Islet precursor cell (in vitro differentiated cells): ENCODE measurements at regions not wholly inside any gene's neighbourhood (a gene's known extent, or its start where the extent isn't known, plus 50 kb on each side); places are given as distances from the start of the nearest gene placed in this dataset.

Experiments
- DNase-seq: peaks from one replicate; pipeline ENCODE4 v3.0.0-alpha.2; 2018

DNA sequence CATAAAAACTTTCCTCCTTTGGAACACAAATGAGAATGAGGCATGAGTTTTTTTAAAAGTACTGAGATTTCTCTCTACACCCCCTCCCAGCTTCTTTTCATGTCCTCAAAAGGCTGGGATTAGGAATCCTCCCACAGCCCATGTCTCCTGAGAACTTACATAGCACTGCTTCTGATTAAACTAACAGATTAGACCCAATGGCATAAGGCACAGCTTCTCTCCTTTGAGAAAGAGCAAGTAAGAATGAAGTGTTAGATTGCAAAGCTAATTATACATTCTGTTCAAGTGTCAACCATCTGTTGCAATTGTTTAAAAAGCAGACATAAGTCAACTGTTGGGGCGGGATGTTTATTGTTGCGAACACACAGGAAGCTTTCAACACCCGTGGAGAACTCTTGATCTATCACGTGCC is 715.1 kb downstream of the CDH11 start:
- DNase-seq, result no peak

DNA sequence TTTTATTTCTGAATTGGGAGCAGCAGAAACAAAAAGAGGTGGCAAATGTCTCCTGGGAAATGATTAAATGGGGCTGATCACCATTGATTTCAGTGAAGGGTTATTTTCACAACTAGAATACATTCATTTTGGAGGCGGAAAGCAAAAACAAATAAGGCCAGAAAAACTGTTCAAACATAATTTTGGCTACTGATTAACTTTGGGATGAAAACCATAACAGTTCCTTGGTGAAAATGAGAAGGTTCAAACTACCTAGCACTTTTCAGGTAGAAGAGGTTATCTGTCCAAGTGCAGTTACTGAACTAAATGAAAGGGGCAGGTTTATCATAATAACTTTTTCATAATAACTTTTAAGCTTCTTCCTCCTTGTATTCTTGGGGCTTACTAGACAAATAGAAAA is 718.5 kb downstream of the CDH11 start:
- no peak for DNase-seq

GRCh38 chr16:64398793-64399192 is 723.1 kb downstream of the CDH11 start:
- no peak for DNase-seq

- no peak for DNase-seq
These were observed 723.8 kb downstream of the CDH11 start for GRCh38 chr16:64397945-64398508.

GRCh38 chr16:64397042-64397441 is 724.8 kb downstream of the CDH11 start:
- no peak for DNase-seq

DNA sequence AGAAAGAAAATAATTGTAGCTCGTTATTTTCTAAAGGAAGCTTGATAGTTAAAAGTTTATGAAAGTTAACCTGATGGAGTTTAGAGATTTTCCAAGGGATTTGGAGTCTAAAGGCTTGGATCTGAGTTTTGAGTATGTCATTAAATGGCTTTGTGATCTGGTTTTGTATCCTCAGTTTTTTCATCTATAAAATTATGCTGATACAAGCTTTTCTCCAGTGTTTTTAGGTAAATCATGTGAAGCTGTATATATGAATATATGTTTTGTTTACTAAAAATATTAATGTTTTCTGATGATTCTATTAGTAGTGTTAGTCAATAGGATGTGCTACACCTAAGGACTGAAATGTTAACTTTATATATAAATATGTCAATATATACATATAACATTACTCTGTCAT is 727.8 kb downstream of the CDH11 start:
- no peak for DNase-seq

- no peak for DNase-seq
These were observed 729.4 kb downstream of the CDH11 start for GRCh38 chr16:64392456-64392855.

DNA sequence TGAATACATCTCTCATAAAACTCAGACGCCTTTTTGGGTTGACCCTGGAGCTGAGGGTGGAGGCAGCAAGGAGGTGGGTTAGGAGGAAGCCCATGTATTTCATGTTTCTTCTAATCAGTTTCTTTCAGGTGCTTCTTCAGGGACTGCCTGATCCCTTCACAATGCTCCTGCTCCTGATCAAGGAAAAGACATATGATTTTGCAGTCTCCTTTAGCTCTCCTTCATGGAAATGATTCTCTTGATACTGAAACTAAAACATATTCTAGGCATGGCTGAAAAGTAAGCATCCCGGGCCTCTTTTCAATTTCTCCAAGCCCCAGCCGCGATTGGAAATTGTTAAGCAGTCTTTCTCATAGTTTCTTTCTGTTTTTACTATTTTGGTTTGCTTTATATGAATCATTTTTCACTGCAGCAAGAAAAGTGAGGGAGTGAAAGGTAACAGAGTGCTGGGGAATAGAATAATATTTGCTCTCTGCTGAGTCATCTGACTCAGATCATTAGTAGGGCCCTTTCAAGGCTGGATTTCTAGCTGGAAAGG is 730.7 kb downstream of the CDH11 start:
- DNase-seq, result no peak

- DNase-seq, result no peak
These were observed 731.8 kb downstream of the CDH11 start for GRCh38 chr16:64390102-64390501.

DNA sequence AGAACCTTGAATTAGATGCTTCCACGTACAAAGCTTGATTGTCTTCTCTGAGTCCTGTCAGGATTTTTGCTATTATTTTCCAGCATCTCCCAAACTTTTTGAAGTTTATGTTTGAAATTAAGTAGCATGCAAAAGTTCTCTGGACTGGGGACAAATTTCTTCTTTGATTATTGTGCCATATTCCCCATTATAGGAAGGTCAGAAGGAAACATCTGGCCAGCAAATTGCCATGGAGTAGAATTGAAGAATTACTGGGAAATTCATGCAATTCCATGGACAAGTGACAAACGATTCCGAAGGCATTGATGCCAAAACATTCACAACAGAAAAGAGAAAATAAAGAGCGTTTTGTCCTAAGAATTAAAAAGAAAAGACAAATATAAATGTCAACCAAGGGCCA is 737.2 kb downstream of the CDH11 start:
- DNase-seq, result no peak

- DNase-seq, result no peak
These were observed 739.9 kb downstream of the CDH11 start for GRCh38 chr16:64381979-64382378.

- DNase-seq, result no peak
These were observed 741.1 kb downstream of the CDH11 start for GRCh38 chr16:64380751-64381150.

DNA sequence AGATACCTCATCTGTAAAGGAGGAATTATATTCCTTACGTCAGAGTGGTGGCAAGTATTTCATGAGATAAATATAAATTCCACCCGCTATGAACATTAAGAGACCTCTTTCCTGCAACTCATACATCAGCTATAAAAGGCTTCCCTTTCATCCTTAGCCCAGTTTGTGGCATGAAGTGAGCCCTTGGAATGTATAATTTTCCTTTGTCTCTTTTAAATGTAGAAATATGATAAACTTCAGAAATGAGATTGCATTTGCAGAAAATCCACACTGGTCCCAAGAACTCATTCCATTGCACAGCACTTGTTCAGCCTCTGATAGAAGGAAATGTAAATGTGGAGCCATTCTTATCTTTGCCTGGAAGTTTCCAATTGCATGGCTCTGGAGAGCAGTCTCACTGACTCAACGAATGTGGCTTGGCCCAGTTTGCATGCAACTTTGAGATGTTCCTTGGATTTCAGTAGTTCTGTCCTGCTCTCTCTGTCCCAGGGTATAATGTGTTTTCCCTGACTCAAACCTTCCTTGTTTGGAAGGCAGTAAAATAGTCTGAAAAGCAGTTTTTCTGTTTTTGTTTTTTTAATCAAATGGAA is 746.4 kb downstream of the CDH11 start:
- no peak for DNase-seq

DNA sequence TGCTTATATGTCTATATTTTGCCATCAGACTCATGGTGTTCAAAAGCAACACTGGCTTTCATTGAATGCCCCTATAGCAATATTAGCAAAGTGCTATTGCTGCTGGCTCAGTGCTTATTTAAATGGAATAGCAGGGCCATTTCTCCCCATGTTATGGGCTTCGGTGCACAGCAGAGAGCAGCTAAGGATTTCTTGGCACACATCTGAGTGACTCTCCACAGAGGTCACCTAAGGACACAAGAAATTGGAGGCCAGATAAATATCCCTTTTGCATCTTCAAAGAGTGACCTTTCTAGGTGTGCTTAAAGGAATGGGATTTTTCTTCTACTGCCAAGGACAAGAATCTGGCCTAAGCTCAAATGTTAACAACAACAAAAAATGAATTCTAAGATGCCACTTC is 751.8 kb downstream of the CDH11 start:
- DNase-seq, result no peak

GRCh38 chr16:64365448-64365931 is 756.4 kb downstream of the CDH11 start:
- DNase-seq, result no peak

GRCh38 chr16:64364894-64365293 is 757.0 kb downstream of the CDH11 start:
- DNase-seq, result no peak

DNA sequence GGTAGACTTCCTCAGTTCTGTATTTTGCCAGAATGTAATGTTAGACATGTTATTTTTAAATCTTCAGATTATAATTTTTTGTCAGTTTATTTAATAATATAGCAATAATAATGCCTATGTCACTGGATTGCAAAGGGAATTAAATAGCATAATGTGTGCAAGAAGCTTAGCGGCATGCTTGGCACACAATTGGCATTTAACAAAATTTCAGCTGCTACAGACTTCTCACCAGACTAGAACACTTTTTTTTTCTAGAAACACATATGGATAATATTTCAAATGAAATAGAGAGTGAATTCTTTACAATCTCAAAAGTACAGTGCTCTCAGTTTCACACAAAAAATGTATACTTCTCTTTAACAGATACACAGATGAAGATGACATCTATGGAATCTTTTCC is 757.4 kb downstream of the CDH11 start:
- DNase-seq, result no peak

DNA sequence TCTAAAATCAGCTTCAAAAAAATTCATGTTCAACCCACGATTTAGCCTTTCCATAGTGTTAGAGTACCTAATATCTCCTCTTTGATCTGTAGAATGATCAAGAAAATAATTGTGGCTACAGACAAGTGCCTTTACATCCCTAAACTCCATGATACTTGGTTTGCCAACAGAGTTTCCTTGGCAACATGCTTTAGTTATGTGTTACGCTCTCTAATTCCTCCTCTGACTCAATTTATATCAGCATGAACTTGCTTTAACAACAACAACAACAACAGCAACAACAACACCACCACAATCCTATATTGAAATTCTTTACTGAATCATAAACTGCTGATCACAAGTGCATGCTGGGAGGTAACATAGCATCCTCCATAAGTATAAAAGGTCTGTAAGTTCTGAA is 757.8 kb downstream of the CDH11 start:
- no peak for DNase-seq

DNA sequence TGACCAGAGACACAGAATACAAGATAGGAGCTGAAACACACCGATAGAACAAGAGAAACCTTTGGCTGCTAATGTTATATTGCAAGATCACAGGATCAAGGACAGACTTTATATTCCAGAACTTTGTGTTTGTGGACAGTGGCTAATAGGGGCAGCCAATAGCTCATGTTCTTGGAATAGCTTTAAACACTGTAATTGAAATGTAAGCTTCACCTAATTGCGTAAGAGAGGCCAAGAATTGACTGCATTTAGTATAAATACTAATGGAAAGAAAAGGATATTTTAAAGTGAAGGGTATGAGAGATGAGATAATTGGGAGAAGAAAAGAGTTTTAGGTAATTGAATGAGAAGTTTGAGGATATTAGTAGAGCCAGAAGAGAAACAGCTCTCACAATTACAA is 758.8 kb downstream of the CDH11 start:
- no peak for DNase-seq

DNA sequence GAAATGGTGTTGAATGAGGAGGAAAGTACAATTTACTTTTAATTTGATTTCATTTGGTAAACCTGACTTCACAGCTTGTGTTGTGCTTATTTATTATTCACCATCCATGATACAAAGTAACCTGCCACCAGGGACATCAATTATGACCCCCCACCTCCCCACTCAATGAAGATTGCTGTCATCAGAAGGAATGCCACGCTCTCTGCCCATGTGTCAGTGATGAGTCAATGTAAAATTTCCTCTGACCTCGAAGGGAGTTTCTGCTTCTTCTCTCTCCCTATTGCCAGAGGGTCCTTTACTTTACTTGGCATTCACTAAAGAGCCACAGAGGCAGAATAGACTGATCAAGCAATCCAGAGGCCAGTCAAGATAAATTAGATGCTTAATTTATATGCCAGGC is 759.7 kb downstream of the CDH11 start:
- DNase-seq, result peak; percentile 60

GRCh38 chr16:64361753-64362152 is 760.1 kb downstream of the CDH11 start:
- no peak for DNase-seq

- DNase-seq, result no peak
These were observed 763.6 kb downstream of the CDH11 start for GRCh38 chr16:64358291-64358690.

DNA sequence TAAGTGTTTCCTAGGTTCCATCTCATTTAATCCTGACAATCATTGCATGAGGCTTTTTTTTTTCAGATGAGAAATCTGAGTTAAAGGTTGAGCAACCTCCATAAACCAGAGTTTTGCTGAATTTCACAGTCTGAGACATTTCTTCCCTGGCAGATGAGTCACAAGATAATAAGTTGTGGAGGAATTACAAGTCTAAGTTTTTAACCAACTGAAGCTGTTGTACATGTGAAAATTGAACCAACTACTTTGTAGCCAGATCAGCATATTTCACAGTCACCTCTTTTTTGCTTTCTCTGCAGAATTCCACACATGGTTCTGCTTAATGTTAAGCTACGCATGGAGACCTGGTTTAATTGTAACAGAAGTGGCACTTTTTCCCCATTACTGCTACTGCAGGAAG is 765.6 kb downstream of the CDH11 start:
- DNase-seq, result no peak

- no peak for DNase-seq
These were observed 769.6 kb downstream of the CDH11 start for GRCh38 chr16:64352246-64352645.

DNA sequence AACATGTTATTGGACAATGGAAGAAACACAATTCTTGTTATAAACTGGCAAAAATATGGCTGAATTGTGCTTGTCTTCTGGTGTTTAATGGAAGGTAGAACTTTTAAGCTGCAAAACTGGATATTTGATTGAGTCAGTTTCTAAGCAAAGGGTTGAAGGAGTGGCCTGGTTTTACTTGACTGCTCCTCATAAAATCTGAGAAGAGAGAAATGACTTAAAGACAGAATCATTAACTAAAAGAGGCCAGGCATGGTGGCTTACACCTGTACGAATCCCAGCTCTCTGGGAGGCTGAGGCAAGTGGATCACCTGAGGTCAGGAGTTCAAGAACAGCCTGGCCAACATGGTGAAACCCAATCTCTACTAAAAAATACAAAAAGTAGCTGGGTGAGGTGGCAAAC is 770.7 kb downstream of the CDH11 start:
- DNase-seq, result no peak
